ENCODE measurements at regions not wholly inside any gene's neighbourhood (a gene's known extent, or its start where the extent isn't known, plus 50 kb on each side); places are given as distances from the start of the nearest gene placed in this dataset.

GRCh38 chr2:47661310-47661709, 90.5 kb upstream of the KCNK12 start:
- Histone ChIP-seq H3K27me3 (ENCODE audit: control insufficient read depth, insufficient read depth, low read length) (no peaks in the 10 kb centered on the region), H3K4me1 (ENCODE audit: control insufficient read depth, insufficient read depth, low read length) (peaks cover 23% of the 10 kb centered on the region), H3K4me3 (ENCODE audit: low read depth, low read length) (no peak overlapping the region), H3K9ac (ENCODE audit: low read depth, low read length) (no peak overlapping the region), H3K36me3 (ENCODE audit: control insufficient read depth, insufficient read depth, low read length) (no peaks in the 10 kb centered on the region), H3K9me3 (ENCODE audit: control insufficient read depth, insufficient read depth, low read length) (no peaks in the 10 kb centered on the region), H3K27ac (ENCODE audit: low read depth, low read length) (no peak overlapping the region)

DNA sequence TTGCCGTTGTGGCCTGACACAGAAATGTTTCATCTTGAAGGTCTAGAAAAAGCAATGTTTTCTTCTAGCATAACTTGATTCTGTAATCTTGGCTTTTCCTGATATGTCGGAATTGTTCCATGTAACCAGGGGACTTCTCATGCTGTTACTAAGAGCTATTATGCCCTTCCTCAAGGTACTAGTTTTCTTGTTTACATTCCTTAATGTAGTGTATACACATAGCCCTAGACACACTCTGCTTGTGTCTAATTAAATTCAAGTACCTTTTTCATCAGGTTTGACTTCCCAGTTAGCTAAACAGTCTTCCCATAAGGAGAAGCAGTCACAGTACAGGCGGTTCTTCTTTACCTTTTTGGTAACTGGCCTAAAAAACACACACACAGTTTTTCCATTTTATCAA, 89.4 kb upstream of the KCNK12 start:
- no peaks in the 10 kb centered on the region for H3K9me3 ChIP-seq (ENCODE audit: control insufficient read depth, insufficient read depth, low read length)
- H3K27me3 ChIP-seq (ENCODE audit: control insufficient read depth, insufficient read depth, low read length) = no peaks in the 10 kb centered on the region
- no peaks in the 10 kb centered on the region for H3K36me3 ChIP-seq (ENCODE audit: control insufficient read depth, insufficient read depth, low read length)
- no peak overlapping the region for H3K4me3 ChIP-seq (ENCODE audit: low read depth, low read length)
- H3K9ac ChIP-seq (ENCODE audit: low read depth, low read length) = no peak overlapping the region
- H3K4me1 ChIP-seq (ENCODE audit: control insufficient read depth, insufficient read depth, low read length) = peaks cover 30% of the 10 kb centered on the region
- no peak overlapping the region for H3K27ac ChIP-seq (ENCODE audit: low read depth, low read length)

DNA sequence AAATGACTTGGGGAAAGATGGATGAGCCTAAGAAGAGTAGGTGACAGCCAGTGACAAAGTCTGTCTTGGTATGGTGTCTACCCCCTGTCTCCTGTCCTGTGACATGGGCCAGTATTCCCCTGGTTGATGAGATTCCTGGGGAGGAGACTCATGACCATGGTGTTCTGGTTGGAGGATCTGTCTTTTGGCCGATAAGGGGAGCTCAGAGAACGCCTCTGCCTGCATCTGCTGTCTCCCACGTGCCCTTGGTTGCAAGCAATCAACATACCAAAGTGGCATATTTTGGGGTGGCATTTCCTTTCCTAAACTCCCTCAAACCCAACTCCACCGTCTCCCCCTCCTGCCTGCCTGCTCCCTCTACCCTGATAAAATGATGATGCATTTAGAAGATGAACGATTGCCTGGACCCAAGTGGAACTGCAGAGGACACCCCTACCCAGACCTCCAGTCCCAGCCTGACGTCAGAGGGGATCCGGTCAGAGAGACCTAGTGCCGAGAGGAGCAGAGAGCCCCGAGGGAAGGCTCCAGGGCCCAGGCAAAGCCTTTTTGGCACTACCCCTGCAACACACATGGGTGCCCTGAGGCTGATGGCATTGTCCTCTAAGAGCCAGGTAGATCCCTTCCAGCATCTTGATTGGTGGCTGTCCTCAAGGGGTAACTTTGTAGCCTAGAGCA, 88.0 kb upstream of the KCNK12 start:
- Histone ChIP-seq H3K27me3 (ENCODE audit: control insufficient read depth, insufficient read depth, low read length) (no peaks in the 10 kb centered on the region), H3K4me1 (ENCODE audit: control insufficient read depth, insufficient read depth, low read length) (peaks cover 41% of the 10 kb centered on the region), H3K9me3 (ENCODE audit: control insufficient read depth, insufficient read depth, low read length) (no peaks in the 10 kb centered on the region), H3K9ac (ENCODE audit: low read depth, low read length) (no peak overlapping the region), H3K4me3 (ENCODE audit: low read depth, low read length) (no peak overlapping the region), H3K27ac (ENCODE audit: low read depth, low read length) (no peak overlapping the region), H3K36me3 (ENCODE audit: control insufficient read depth, insufficient read depth, low read length) (no peaks in the 10 kb centered on the region)

DNA sequence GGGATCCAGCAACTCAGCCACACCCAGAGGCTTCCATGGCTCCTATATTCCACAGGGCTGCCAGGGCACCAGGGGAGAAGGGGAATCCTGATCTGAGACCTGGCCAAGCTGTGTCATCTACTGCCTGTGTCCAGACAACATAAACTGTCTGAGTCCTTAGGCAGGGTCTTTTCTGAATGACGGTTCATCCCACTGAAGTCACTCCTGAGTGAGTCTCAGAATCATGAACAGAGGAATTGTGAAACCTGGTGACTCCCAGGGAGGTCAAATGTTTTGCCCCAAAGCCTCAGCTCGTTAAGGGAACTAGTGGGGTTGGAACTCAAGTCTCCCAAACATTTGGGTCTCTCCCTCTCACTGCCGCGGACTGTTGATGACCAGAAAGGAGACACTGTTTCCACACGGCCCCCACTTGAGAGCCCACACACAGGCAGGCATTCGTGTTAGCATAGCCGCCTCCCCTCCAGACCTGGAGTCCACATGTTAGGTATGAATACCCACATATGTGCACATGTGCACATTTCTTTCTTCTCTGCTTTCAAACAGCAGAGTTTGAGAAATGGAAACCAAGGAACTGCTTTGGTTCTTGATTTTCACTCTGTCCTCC, 87.2 kb upstream of the KCNK12 start:
- Histone ChIP-seq H3K9ac (ENCODE audit: low read depth, low read length) (no peak overlapping the region), H3K36me3 (ENCODE audit: control insufficient read depth, insufficient read depth, low read length) (no peaks in the 10 kb centered on the region), H3K27ac (ENCODE audit: low read depth, low read length) (no peak overlapping the region), H3K9me3 (ENCODE audit: control insufficient read depth, insufficient read depth, low read length) (no peaks in the 10 kb centered on the region), H3K4me3 (ENCODE audit: low read depth, low read length) (no peak overlapping the region), H3K27me3 (ENCODE audit: control insufficient read depth, insufficient read depth, low read length) (no peaks in the 10 kb centered on the region), H3K4me1 (ENCODE audit: control insufficient read depth, insufficient read depth, low read length) (peaks cover 33% of the 10 kb centered on the region)

- no peaks in the 10 kb centered on the region for H3K9me3 ChIP-seq (ENCODE audit: control insufficient read depth, insufficient read depth, low read length)
- H3K27ac ChIP-seq (ENCODE audit: low read depth, low read length) = no peak overlapping the region
- peaks cover 24% of the 10 kb centered on the region for H3K4me1 ChIP-seq (ENCODE audit: control insufficient read depth, insufficient read depth, low read length)
- H3K36me3 ChIP-seq (ENCODE audit: control insufficient read depth, insufficient read depth, low read length) = no peaks in the 10 kb centered on the region
- H3K4me3 ChIP-seq (ENCODE audit: low read depth, low read length) = no peak overlapping the region
- no peak overlapping the region for H3K9ac ChIP-seq (ENCODE audit: low read depth, low read length)
- no peaks in the 10 kb centered on the region for H3K27me3 ChIP-seq (ENCODE audit: control insufficient read depth, insufficient read depth, low read length)
Observed at GRCh38 chr2:47656715-47657600, 86.2 kb upstream of the KCNK12 start.

- H3K9ac ChIP-seq (ENCODE audit: low read depth, low read length) = no peak overlapping the region
- H3K27ac ChIP-seq (ENCODE audit: low read depth, low read length) = peak overlapping the region; percentile 37
- H3K4me1 ChIP-seq (ENCODE audit: control insufficient read depth, insufficient read depth, low read length) = peaks cover 20% of the 10 kb centered on the region
- no peaks in the 10 kb centered on the region for H3K27me3 ChIP-seq (ENCODE audit: control insufficient read depth, insufficient read depth, low read length)
- H3K4me3 ChIP-seq (ENCODE audit: low read depth, low read length) = no peak overlapping the region
- H3K36me3 ChIP-seq (ENCODE audit: control insufficient read depth, insufficient read depth, low read length) = no peaks in the 10 kb centered on the region
- H3K9me3 ChIP-seq (ENCODE audit: control insufficient read depth, insufficient read depth, low read length) = no peaks in the 10 kb centered on the region
Observed at GRCh38 chr2:47655563-47655880, 84.7 kb upstream of the KCNK12 start.

DNA sequence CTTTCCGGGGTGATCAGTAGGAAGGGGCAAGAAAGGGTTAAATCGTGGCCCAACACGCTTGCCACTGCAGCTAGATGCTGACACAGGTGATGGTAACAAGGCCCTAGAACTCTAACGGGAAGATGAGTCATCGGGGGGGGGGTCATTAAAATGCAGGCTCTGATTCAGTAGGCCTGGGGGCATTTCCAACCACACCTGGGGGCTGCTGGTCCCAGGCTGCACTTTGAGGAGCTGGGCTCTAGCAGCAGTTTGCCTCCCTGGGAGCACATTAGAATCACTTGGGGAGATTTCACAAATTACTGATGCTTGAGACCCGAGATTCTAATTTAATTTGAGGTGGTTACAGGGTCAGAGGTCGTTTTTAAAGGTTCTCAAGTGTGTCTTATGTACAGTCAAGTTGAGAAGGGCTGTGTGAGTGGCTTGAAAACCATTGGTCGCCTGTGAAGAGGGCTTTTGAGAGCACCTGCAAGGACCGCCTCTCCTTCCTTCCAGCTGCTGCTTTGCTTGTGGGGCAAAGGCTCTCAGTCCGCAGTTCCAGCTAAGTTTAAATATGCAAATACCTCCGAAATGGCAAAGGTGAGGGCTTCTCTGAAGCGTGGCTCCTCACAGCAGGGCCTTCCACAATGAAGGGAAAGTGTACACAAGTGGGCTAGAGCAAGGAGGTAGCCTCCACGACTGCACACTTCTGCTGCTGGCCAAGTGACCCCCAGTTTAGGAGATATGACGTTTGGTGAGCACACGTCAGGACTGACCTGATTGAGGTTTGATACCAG, 84.2 kb upstream of the KCNK12 start:
- peak overlapping the region; percentile 37 for H3K27ac ChIP-seq (ENCODE audit: low read depth, low read length)
- H3K9ac ChIP-seq (ENCODE audit: low read depth, low read length) = no peak overlapping the region

GRCh38 chr2:47653902-47654789, 83.4 kb upstream of the KCNK12 start:
- Histone ChIP-seq H3K36me3 (ENCODE audit: control insufficient read depth, insufficient read depth, low read length) (no peaks in the 10 kb centered on the region), H3K9me3 (ENCODE audit: control insufficient read depth, insufficient read depth, low read length) (no peaks in the 10 kb centered on the region), H3K27ac (ENCODE audit: low read depth, low read length) (no peak overlapping the region), H3K4me3 (ENCODE audit: low read depth, low read length) (no peak overlapping the region), H3K4me1 (ENCODE audit: control insufficient read depth, insufficient read depth, low read length) (peaks cover 20% of the 10 kb centered on the region), H3K27me3 (ENCODE audit: control insufficient read depth, insufficient read depth, low read length) (no peaks in the 10 kb centered on the region), H3K9ac (ENCODE audit: low read depth, low read length) (no peak overlapping the region)

More for the DNA sequence above, 84.2 kb upstream of the KCNK12 start:
- H3K36me3 ChIP-seq (ENCODE audit: control insufficient read depth, insufficient read depth, low read length) = no peaks in the 10 kb centered on the region
- peaks cover 20% of the 10 kb centered on the region for H3K4me1 ChIP-seq (ENCODE audit: control insufficient read depth, insufficient read depth, low read length)
- H3K4me3 ChIP-seq (ENCODE audit: low read depth, low read length) = no peak overlapping the region
- H3K9me3 ChIP-seq (ENCODE audit: control insufficient read depth, insufficient read depth, low read length) = no peaks in the 10 kb centered on the region
- no peaks in the 10 kb centered on the region for H3K27me3 ChIP-seq (ENCODE audit: control insufficient read depth, insufficient read depth, low read length)

DNA sequence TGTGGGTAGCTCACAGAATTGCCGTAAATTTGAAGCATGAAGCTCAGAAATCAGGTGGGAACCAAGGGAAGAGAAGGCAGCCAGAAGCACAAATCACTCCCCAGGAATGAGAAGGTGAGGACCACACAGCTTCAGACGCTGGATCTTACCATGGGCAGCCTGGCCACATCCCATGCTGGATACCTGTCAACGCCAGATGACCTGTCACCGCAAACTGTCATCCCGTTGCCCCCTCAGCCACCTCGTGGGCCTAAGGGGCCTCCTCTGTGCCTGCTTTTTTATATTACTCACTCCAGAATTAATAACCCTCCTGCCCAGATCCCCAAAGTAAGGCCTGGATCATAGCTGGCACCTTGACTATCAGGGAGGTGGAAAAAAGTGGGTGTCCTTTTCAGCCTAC, 82.3 kb upstream of the KCNK12 start:
- Histone ChIP-seq H3K4me3 (ENCODE audit: low read depth, low read length) (no peak overlapping the region), H3K9me3 (ENCODE audit: control insufficient read depth, insufficient read depth, low read length) (no peaks in the 10 kb centered on the region)

DNA sequence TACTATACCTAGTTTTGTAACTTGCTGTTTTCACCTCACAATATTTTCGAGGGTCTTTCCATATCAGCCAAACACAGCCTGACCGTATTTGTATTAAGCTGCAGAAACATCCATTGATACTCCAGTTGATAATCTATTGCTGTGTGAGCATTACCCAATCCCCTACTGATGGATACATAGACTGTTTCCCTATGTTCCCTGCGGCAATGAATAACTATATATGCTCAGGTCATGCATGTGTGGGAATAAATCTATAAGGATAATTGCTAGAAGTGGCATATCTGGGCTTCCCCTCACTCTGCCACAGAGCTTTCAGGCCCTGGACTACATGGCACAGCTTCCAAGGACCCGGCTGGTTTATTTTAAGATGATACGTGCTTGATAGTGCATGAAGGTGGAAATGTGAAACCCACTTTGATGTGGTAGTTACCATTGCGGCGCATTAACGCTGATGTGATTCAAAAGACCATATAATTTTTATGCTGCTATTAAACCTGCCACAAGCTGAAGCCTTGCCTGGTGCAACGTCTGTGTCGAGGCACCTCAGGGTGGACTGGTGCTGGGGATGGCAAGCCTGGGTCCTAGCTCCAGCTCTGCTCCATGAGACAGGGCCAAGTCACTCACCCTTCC, 81.4 kb upstream of the KCNK12 start:
- Histone ChIP-seq H3K9me3 (ENCODE audit: control insufficient read depth, insufficient read depth, low read length) (no peaks in the 10 kb centered on the region), H3K36me3 (ENCODE audit: control insufficient read depth, insufficient read depth, low read length) (no peaks in the 10 kb centered on the region), H3K4me1 (ENCODE audit: control insufficient read depth, insufficient read depth, low read length) (peaks cover 20% of the 10 kb centered on the region), H3K27me3 (ENCODE audit: control insufficient read depth, insufficient read depth, low read length) (no peaks in the 10 kb centered on the region), H3K27ac (ENCODE audit: low read depth, low read length) (no peak overlapping the region), H3K4me3 (ENCODE audit: low read depth, low read length) (no peak overlapping the region), H3K9ac (ENCODE audit: low read depth, low read length) (no peak overlapping the region)

More for the DNA sequence above, 82.3 kb upstream of the KCNK12 start:
- Histone ChIP-seq H3K27me3 (ENCODE audit: control insufficient read depth, insufficient read depth, low read length) (no peaks in the 10 kb centered on the region), H3K4me1 (ENCODE audit: control insufficient read depth, insufficient read depth, low read length) (peaks cover 20% of the 10 kb centered on the region), H3K27ac (ENCODE audit: low read depth, low read length) (no peak overlapping the region), H3K9ac (ENCODE audit: low read depth, low read length) (no peak overlapping the region), H3K36me3 (ENCODE audit: control insufficient read depth, insufficient read depth, low read length) (no peaks in the 10 kb centered on the region)

Measured in HUES48 (cell line).